DND-41 (cell line): ENCODE measurements at regions not wholly inside any gene's neighbourhood (a gene's known extent, or its start where the extent isn't known, plus 50 kb on each side); places are given as distances from the start of the nearest gene placed in this dataset.

Experiments
- ATAC-seq: fragments of 200-7000 bp; cut with Tn5 transposase; 3 replicates; pipeline ENCODE4 v1.9.1; 2021; ENCODE audit warnings: low read depth; ENCODE audit not compliant: insufficient read depth
- DNase-seq: peaks from one replicate; pipeline ENCODE4 v3.0.0-alpha.2; 2020
- H2AFZ ChIP-seq: 2 replicates; pipeline ENCODE4 v1.6.0; 2012; ENCODE audit warnings: low read depth, low read length
- H3K27ac ChIP-seq: 2 replicates; pipeline ENCODE4 v1.5.1; 2012; ENCODE audit warnings: low read length, inconsistent platforms
- H3K27me3 ChIP-seq: fragments of 200-600 bp; sonication (generic); 2 replicates; pipeline ENCODE4 v1.6.0; 2012; ENCODE audit warnings: low read length, mild to moderate bottlenecking, inconsistent platforms; ENCODE audit not compliant: insufficient read depth, poor library complexity
- H3K36me3 ChIP-seq: 2 replicates; pipeline ENCODE4 v1.5.1; 2012; ENCODE audit warnings: low read length, inconsistent platforms; ENCODE audit not compliant: insufficient read depth
- H3K4me1 ChIP-seq: 2 replicates; pipeline ENCODE4 v1.5.1; 2012; ENCODE audit warnings: mild to moderate bottlenecking, low read length; ENCODE audit not compliant: insufficient read depth
- H3K4me2 ChIP-seq: 2 replicates; pipeline ENCODE4 v1.6.0; 2012; ENCODE audit warnings: mild to moderate bottlenecking, moderate library complexity, low read length, inconsistent platforms; ENCODE audit not compliant: insufficient read depth
- H3K4me3 ChIP-seq, 2 experiments: fragments of 200-600 bp in 1 of 2; shearing (Covaris generic) in 1 of 2; 2 replicates each; pipeline ENCODE4 v1.5.1; 2012 to 2016; ENCODE audit warnings: inconsistent platforms in 2 of 2, low read length in 2 of 2, mild to moderate bottlenecking in 2 of 2, low read depth in 1 of 2, moderate library complexity in 1 of 2
- H3K79me2 ChIP-seq: 2 replicates; pipeline ENCODE4 v1.6.0; 2012; ENCODE audit warnings: low read length, inconsistent platforms; ENCODE audit not compliant: insufficient read depth
- H3K9ac ChIP-seq: 2 replicates; pipeline ENCODE4 v1.6.0; 2012; ENCODE audit warnings: low read depth, mild to moderate bottlenecking, inconsistent platforms, low read length, moderate library complexity
- H3K9me3 ChIP-seq: 2 replicates; pipeline ENCODE4 v1.5.1; 2012; ENCODE audit warnings: low read length, moderate library complexity, mild to moderate bottlenecking, inconsistent platforms; ENCODE audit not compliant: insufficient read depth, severe bottlenecking
- H4K20me1 ChIP-seq: 2 replicates; pipeline ENCODE4 v1.6.0; 2012; ENCODE audit warnings: low read length; ENCODE audit not compliant: insufficient read depth
- CTCF ChIP-seq: IDR thresholded peaks from 2 replicates; pipeline ENCODE4 v1.5.1; 2012; ENCODE audit warnings: borderline replicate concordance, low read length, moderate library complexity, mild to moderate bottlenecking; ENCODE audit not compliant: poor library complexity, severe bottlenecking; ENCODE audit errors: extremely low read depth
- EZH2 ChIP-seq: IDR thresholded peaks from 3 replicates; pipeline ENCODE4 v1.6.1; 2012; ENCODE audit warnings: borderline replicate concordance, low read depth, mild to moderate bottlenecking, moderate library complexity, low read length, inconsistent platforms; ENCODE audit not compliant: severe bottlenecking

- H3K4me2 ChIP-seq = no peak overlapping the region
- H4K20me1 ChIP-seq = no peaks in the 10 kb centered on the region
- H3K9ac ChIP-seq = no peak overlapping the region
- H3K4me3 ChIP-seq = no peak overlapping the region
- TF ChIP-seq EZH2 (no peak), CTCF (no peak)
- ATAC-seq (no peak), DNase-seq (no peak)
- no peaks in the 10 kb centered on the region for H3K79me2 ChIP-seq
- peaks cover 4% of the 10 kb centered on the region for H3K27me3 ChIP-seq
- no peaks in the 10 kb centered on the region for H3K4me1 ChIP-seq
- H2AFZ ChIP-seq = no peak overlapping the region
- H3K27ac ChIP-seq = no peak overlapping the region
- H3K9me3 ChIP-seq = no peaks in the 10 kb centered on the region
- no peaks in the 10 kb centered on the region for H3K36me3 ChIP-seq
Observed at GRCh38 chr19:31568724-31569123, 219.5 kb upstream of the TSHZ3 start.

GRCh38 chr19:31570718-31571117 is 221.5 kb upstream of the TSHZ3 start:
- no peaks in the 10 kb centered on the region for H3K4me1 ChIP-seq
- no peaks in the 10 kb centered on the region for H4K20me1 ChIP-seq
- no peak overlapping the region for H3K4me3 ChIP-seq
- peaks cover 14% of the 10 kb centered on the region for H3K27me3 ChIP-seq
- TF ChIP-seq CTCF (no peak), EZH2 (no peak)
- ATAC-seq (no peak), DNase-seq (no peak)
- H3K36me3 ChIP-seq = no peaks in the 10 kb centered on the region
- H2AFZ ChIP-seq = no peak overlapping the region
- no peak overlapping the region for H3K4me2 ChIP-seq
- no peak overlapping the region for H3K27ac ChIP-seq
- no peaks in the 10 kb centered on the region for H3K9me3 ChIP-seq
- H3K9ac ChIP-seq = no peak overlapping the region
- no peaks in the 10 kb centered on the region for H3K79me2 ChIP-seq

- Histone ChIP-seq H3K36me3 (no peaks in the 10 kb centered on the region), H3K79me2 (no peaks in the 10 kb centered on the region), H3K4me3 (no peak overlapping the region), H2AFZ (no peak overlapping the region), H3K27ac (no peak overlapping the region), H4K20me1 (no peaks in the 10 kb centered on the region), H3K9ac (no peak overlapping the region), H3K9me3 (no peaks in the 10 kb centered on the region), H3K4me1 (no peaks in the 10 kb centered on the region), H3K27me3 (peaks cover 14% of the 10 kb centered on the region), H3K4me2 (no peak overlapping the region)
- no peak for TF ChIP-seq EZH2
- no peak for TF ChIP-seq CTCF
- ATAC-seq (no peak), DNase-seq (no peak)
Observed at GRCh38 chr19:31572102-31572975, 223.1 kb upstream of the TSHZ3 start.
